Heart right ventricle (tissue), 16 donors: ENCODE measurements at regions not wholly inside any gene's neighbourhood (a gene's known extent, or its start where the extent isn't known, plus 50 kb on each side); places are given as distances from the start of the nearest gene placed in this dataset.
A peak's percentile ranks its signal among the peaks of the same experiment; 100 is the strongest.

Experiments used
- ATAC-seq, 8 donors: fragments of 200-7000 bp; cut with Tn5 transposase; one replicate each; pipeline ENCODE4 v1.9.1; 2020; ENCODE audit warnings: mild to moderate bottlenecking in 8 of 8, moderate library complexity in 8 of 8, moderate number of reproducible peaks in 1 of 8
- DNase-seq, 2 donors: peaks; one replicate each; pipeline ENCODE4 v3.0.0-alpha.2; 2020
- H3K27ac ChIP-seq, 10 donors: fragments of 200-600 bp; sonication (generic) in 2 of 10; one replicate each; pipeline versions ENCODE4 v1.5.0 to v1.8.0; 2020 to 2022; ENCODE audit warnings: mild to moderate bottlenecking in 3 of 10
- H3K27me3 ChIP-seq, 7 donors: fragments of 200-600 bp; one replicate each; pipeline ENCODE4 v1.8.0; 2021 to 2022; ENCODE audit warnings: mild to moderate bottlenecking in 2 of 7
- H3K36me3 ChIP-seq, 9 donors: fragments of 200-600 bp; sonication (generic) in 1 of 9; one replicate each; pipeline versions ENCODE4 v1.5.0 to v1.8.0; 2020 to 2022; ENCODE audit warnings: mild to moderate bottlenecking in 2 of 9
- H3K4me1 ChIP-seq, 9 donors: fragments of 200-600 bp; sonication (generic) in 1 of 9; one replicate each; pipeline versions ENCODE4 v1.5.0 to v1.8.0; 2020 to 2022; ENCODE audit warnings: mild to moderate bottlenecking in 4 of 9
- H3K4me3 ChIP-seq, 10 donors: fragments of 200-600 bp; sonication (generic) in 2 of 10; one replicate each; pipeline versions ENCODE4 v1.5.0 to v1.8.0; 2020 to 2022; ENCODE audit warnings: mild to moderate bottlenecking in 7 of 10, moderate library complexity in 2 of 10
- H3K9me3 ChIP-seq, 11 donors: fragments of 200-600 bp in 10 of 11; sonication (generic) in 2 of 11; one replicate each; pipeline versions ENCODE4 v1.5.0 to v1.8.0; 2013 to 2022; ENCODE audit warnings: mild to moderate bottlenecking in 2 of 11, control low read depth in 1 of 11, moderate library complexity in 1 of 11
- CTCF ChIP-seq, 9 donors: fragments of 200-600 bp; sonication (generic) in 2 of 9; IDR thresholded peaks; one replicate each; pipeline versions ENCODE4 v1.5.0 to v1.8.0; 2021 to 2022; ENCODE audit warnings: antibody characterized with exemption in 9 of 9, mild to moderate bottlenecking in 5 of 9, moderate library complexity in 1 of 9
- WGBS, 2 donors: extraction: QIAGEN DNeasy Blood & Tissue Kit; methylation state at CpG; one replicate each; pipeline ENCODE4 v1.1.7; 2013; ENCODE audit warnings: inconsistent platforms in 1 of 2; 5-methylcytosine and 5-hydroxymethylcytosine counted together
- intact Hi-C, 10 donors: fragments of 100-400 bp; cut with DNase I; formaldehyde crosslinking; loops; one replicate each; pipeline versions ENCODE4 v1.11.1 to v1.14.2; 2022
- donor health status: Arrhythmogenic right ventricular cardiomyopathy.
- donor health status: ischemic (EF 13 %, LVEDD 7.1; RV severe dilation, severe dysfunction).
- donor health status: healthy with polysubstance abuse.
- donor health status: DM: no; HTN: yes; CAD: no.
- donor health status: DM: no; HTN: no; CAD: no.
- donor health status: ischemic (EF 25% LVEDD 6.9; RV normal size, moderate dysfunction).
- donor health status: ischemic (EF 25% LVEDD 5.7; RV mildly dilated, moderate dysfunction).
- donor health status: healthy.
- donor health status: DM: yes; HTN: yes; CAD: no.
- donor health status: Ischemic cardiomyopathy.
- donor health status: ischemic (EF 35%, LVEDD 5.7; RV mildly dilated, moderate dysfunction).
- donor health status: nonischemic (EF 11% LVEDD 7.7; RV severe dilation, severe dysfunction).
- donor health status: DM: yes; HTN: yes; CAD: no.
- donor health status: PGD.
- donor health status: ischemic (EF 29% LVEDD 5.4; RV normal size, mild dysfunction).
- donor health status: nonischemic (EF 23%, LVEDD 6.1; RV moderate dilation, normal function).

DNA sequence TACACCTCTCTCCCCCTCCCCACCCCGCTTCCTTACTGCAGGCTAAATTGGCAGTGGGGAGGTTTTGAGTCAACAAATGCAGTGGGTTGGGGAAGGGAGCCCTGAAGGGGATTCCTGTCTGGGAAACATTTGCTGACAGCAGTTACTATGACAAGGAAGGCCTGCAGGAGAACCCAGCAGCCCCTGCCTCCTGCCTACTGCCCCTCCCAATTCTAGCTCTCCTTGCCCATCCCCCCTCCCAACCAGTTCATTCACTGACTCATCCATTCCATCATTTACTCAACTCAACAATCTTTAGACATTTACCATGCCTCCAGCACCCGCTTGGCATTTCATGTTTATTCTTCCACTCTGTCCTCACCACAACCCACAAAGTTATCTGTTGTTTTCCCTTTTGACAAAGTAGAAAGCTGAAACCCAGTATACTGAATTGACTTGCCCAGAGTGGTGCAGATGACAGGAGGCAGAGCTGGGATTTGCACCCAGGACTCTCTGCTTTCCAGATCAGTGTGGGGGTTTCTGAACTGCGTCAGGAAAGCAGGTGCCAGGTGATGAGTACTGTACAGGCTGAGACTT, 75.0 kb downstream of the MAGEF1 start:
- peaks cover 0 to 45% (median 10%) of the 10 kb centered on the region in 9 donors for H3K4me1 ChIP-seq
- intact Hi-C loops, result no loop called here
- no peaks in the 10 kb centered on the region for H3K36me3 ChIP-seq
- no peak for TF ChIP-seq CTCF (IDR thresholded peaks at IDR 0.05)
- peaks cover 0 to 6% (median 0%) of the 10 kb centered on the region in 7 donors for H3K27me3 ChIP-seq
- H3K27ac ChIP-seq, result peak overlapping the region in 1 of 10 donors; percentile 22
- WGBS, 2 donors, result 87 to 94% methylated on average over 3 of the region's 3 CpGs
- no peak for DNase-seq
- ATAC-seq, result no peak
- no peaks in the 10 kb centered on the region for H3K9me3 ChIP-seq
- H3K4me3 ChIP-seq, result no peak overlapping the region

DNA sequence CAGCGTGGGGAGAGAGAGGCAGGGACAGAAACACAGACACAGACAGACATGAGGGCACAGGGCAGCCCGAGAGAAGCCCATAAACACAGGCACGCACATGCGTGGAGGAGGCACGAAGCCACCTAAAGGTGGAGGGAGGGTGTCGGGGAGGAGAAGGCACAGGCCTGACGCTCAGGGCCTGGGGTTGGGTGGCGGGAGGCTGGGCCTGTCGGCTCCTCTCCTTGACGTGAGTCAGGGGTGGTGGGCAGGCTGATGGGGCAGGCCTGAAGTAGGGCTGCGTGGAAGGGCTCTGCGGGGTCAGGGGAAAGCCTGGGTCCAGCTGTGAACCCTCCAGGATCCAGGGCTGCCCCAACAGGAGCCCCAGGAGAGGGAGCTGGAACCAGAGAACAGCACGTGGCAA, 74.2 kb downstream of the EPHB3 start:
- no peak for TF ChIP-seq CTCF (IDR thresholded peaks at IDR 0.05)
- ATAC-seq (peak in 1 of 8 donors; percentile 10), DNase-seq (no peak)
- peaks cover 0 to 45% (median 10%) of the 10 kb centered on the region in 9 donors for H3K4me1 ChIP-seq
- peaks cover 0 to 6% (median 0%) of the 10 kb centered on the region in 7 donors for H3K27me3 ChIP-seq
- intact Hi-C loops, result no loop called here
- no peak overlapping the region for H3K27ac ChIP-seq
- H3K36me3 ChIP-seq, result no peaks in the 10 kb centered on the region
- no peak overlapping the region for H3K4me3 ChIP-seq
- WGBS, 2 donors, result 74 to 84% methylated on average over 13 of the region's 13 CpGs
- H3K9me3 ChIP-seq, result no peaks in the 10 kb centered on the region

- intact Hi-C loops, result no loop called here
- peak in 6 of 8 donors; percentile 21 to 57 (median 38) for ATAC-seq
Measured at GRCh38 chr3:184635126-184635525, 73.5 kb downstream of the EPHB3 start.

DNA sequence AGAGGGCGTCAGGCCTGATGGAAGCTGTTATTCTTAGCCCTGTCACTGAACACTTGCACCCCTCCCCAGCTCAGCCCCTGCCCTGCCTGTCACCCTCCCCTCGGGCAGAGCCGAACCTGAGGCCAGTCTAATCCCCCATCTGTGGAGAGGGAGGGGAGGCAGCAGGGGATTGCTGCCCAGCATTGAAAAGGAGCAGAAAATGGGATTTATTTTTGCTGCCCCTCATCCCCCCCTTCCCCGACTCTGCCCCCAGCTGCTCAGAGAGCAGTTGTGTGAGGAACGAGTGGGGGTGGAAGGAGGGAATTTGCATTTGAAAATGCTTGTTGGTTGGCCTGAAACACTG, 71.6 kb downstream of the EPHB3 start:
- no peak for TF ChIP-seq CTCF (IDR thresholded peaks at IDR 0.05)
- Histone ChIP-seq H3K36me3 (no peaks in the 10 kb centered on the region), H3K27me3 (peaks cover 0 to 6% (median 0%) of the 10 kb centered on the region in 7 donors), H3K4me1 (peaks cover 0 to 34% (median 10%) of the 10 kb centered on the region in 9 donors), H3K27ac (no peak overlapping the region), H3K9me3 (no peaks in the 10 kb centered on the region), H3K4me3 (no peak overlapping the region)
- 59 to 68% methylated on average over 5 of the region's 5 CpGs for WGBS, 2 donors
- ATAC-seq (peak in 1 of 8 donors; percentile 20), DNase-seq (no peak)
- intact Hi-C loops, result no loop called here

More at GRCh38 chr3:184635126-184635525, 73.5 kb downstream of the EPHB3 start:
- peaks cover 0 to 45% (median 10%) of the 10 kb centered on the region in 9 donors for H3K4me1 ChIP-seq
- H3K27me3 ChIP-seq, result peaks cover 0 to 6% (median 0%) of the 10 kb centered on the region in 7 donors
- DNase-seq, result peak in 1 of 2 donors; percentile 59
- WGBS, 2 donors, result 41 to 43% methylated on average over 8 of the region's 8 CpGs
- H3K4me3 ChIP-seq, result no peak overlapping the region
- TF ChIP-seq CTCF (IDR thresholded peaks at IDR 0.05), result no peak
- H3K9me3 ChIP-seq, result no peaks in the 10 kb centered on the region
- no peak overlapping the region for H3K27ac ChIP-seq
- no peaks in the 10 kb centered on the region for H3K36me3 ChIP-seq
